DND-41 (cell line): ENCODE measurements at regions not wholly inside any gene's neighbourhood (a gene's known extent, or its start where the extent isn't known, plus 50 kb on each side); places are given as distances from the start of the nearest gene placed in this dataset.

ENCODE experiments used
- CTCF ChIP-seq: IDR thresholded peaks from 2 replicates; pipeline ENCODE4 v1.5.1; 2012; ENCODE audit warnings: borderline replicate concordance, low read length, moderate library complexity, mild to moderate bottlenecking; ENCODE audit not compliant: poor library complexity, severe bottlenecking; ENCODE audit errors: extremely low read depth
- EZH2 ChIP-seq: IDR thresholded peaks from 3 replicates; pipeline ENCODE4 v1.6.1; 2012; ENCODE audit warnings: borderline replicate concordance, low read depth, mild to moderate bottlenecking, moderate library complexity, low read length, inconsistent platforms; ENCODE audit not compliant: severe bottlenecking

- TF ChIP-seq CTCF (no peak), EZH2 (no peak)
Observed at GRCh38 chr3:109943181-109943580, 605.8 kb upstream of the DPPA4 start.
